ENCODE measurements at regions not wholly inside any gene's neighbourhood (a gene's known extent, or its start where the extent isn't known, plus 50 kb on each side); places are given as distances from the start of the nearest gene placed in this dataset.

DNA sequence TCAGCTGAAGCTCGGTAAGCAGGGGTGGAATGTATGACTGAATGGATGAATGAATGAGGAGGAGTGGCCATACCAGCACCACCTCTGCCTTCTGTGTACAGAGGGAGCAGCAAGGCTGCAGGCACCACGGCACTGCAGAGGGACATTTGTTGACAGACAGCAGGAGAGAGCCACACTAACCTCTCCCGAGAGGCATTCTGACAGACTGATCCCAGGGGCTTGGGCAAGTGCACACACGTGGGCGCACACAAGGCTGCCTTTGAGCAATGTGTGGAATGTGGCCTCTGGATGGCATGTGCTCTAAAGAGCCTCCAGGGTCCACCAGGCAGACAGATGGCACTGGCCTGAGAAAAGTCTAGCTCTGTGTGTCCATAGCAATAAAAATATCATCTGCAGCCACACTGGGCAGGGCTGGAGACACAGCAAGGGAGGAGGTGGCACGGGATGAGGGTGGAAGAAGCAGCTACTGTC lies 111.8 kb downstream of the ACTL7B start:
- TF ChIP-seq, protein P1, sequence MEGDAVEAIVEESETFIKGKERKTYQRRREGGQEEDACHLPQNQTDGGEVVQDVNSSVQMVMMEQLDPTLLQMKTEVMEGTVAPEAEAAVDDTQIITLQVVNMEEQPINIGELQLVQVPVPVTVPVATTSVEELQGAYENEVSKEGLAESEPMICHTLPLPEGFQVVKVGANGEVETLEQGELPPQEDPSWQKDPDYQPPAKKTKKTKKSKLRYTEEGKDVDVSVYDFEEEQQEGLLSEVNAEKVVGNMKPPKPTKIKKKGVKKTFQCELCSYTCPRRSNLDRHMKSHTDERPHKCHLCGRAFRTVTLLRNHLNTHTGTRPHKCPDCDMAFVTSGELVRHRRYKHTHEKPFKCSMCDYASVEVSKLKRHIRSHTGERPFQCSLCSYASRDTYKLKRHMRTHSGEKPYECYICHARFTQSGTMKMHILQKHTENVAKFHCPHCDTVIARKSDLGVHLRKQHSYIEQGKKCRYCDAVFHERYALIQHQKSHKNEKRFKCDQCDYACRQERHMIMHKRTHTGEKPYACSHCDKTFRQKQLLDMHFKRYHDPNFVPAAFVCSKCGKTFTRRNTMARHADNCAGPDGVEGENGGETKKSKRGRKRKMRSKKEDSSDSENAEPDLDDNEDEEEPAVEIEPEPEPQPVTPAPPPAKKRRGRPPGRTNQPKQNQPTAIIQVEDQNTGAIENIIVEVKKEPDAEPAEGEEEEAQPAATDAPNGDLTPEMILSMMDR (conservative IDR thresholded peaks at IDR 0.05; ENCODE audit: low read depth, low read length): no peak
- TF ChIP-seq, protein P2, sequence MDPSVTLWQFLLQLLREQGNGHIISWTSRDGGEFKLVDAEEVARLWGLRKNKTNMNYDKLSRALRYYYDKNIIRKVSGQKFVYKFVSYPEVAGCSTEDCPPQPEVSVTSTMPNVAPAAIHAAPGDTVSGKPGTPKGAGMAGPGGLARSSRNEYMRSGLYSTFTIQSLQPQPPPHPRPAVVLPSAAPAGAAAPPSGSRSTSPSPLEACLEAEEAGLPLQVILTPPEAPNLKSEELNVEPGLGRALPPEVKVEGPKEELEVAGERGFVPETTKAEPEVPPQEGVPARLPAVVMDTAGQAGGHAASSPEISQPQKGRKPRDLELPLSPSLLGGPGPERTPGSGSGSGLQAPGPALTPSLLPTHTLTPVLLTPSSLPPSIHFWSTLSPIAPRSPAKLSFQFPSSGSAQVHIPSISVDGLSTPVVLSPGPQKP (IDR thresholded peaks at IDR 0.05; ENCODE audit: borderline replicate concordance, low read depth, low read length): no peak
- TF ChIP-seq RAD21 (IDR thresholded peaks at IDR 0.05; ENCODE audit: low read length) (no peak), FOS (IDR thresholded peaks at IDR 0.05; ENCODE audit: low read depth, low read length) (no peak), POLR2A (IDR thresholded peaks at IDR 0.05; ENCODE audit: low read depth, low read length) (no peak), RCOR1 (IDR thresholded peaks at IDR 0.05; ENCODE audit: insufficient replicate concordance, low read length) (no peak), CHD1 (IDR thresholded peaks at IDR 0.05; ENCODE audit: low read depth, low read length) (no peak), MXI1 (IDR thresholded peaks at IDR 0.05; ENCODE audit: borderline replicate concordance, low read depth, low read length) (no peak), SMC3 (IDR thresholded peaks at IDR 0.05; ENCODE audit: low read depth, low read length) (no peak), MAZ (IDR thresholded peaks at IDR 0.05; ENCODE audit: borderline replicate concordance, low read depth, low read length) (no peak), CEBPB (IDR thresholded peaks at IDR 0.05; ENCODE audit: low read depth, low read length) (no peak), BHLHE40 (IDR thresholded peaks at IDR 0.05; ENCODE audit: low read depth, low read length) (no peak)
- TF ChIP-seq, protein P3, sequence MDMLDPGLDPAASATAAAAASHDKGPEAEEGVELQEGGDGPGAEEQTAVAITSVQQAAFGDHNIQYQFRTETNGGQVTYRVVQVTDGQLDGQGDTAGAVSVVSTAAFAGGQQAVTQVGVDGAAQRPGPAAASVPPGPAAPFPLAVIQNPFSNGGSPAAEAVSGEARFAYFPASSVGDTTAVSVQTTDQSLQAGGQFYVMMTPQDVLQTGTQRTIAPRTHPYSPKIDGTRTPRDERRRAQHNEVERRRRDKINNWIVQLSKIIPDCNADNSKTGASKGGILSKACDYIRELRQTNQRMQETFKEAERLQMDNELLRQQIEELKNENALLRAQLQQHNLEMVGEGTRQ (IDR thresholded peaks at IDR 0.05; ENCODE audit: low read depth, low read length): no peak
